Neural progenitor cell (in vitro differentiated cells): ENCODE measurements at regions not wholly inside any gene's neighbourhood (a gene's known extent, or its start where the extent isn't known, plus 50 kb on each side); places are given as distances from the start of the nearest gene placed in this dataset.

ENCODE experiments used
- EZH2 ChIP-seq: fragments of 200-600 bp; sonication (generic); IDR thresholded peaks from 2 replicates; pipeline ENCODE4 v1.6.1; 2017; ENCODE audit warnings: antibody characterized with exemption, mild to moderate bottlenecking, moderate library complexity
- EZH2phosphoT487 ChIP-seq: fragments of 200-600 bp; sonication (generic); IDR thresholded peaks from 2 replicates; pipeline ENCODE4 v1.6.1; 2017; ENCODE audit warnings: antibody characterized with exemption
- TF ChIP-seq, protein P1 (sequence below): fragments of 200-600 bp; sonication (generic); IDR thresholded peaks from 2 replicates; pipeline ENCODE4 v1.5.1; 2017; ENCODE audit warnings: antibody characterized with exemption, mild to moderate bottlenecking

DNA sequence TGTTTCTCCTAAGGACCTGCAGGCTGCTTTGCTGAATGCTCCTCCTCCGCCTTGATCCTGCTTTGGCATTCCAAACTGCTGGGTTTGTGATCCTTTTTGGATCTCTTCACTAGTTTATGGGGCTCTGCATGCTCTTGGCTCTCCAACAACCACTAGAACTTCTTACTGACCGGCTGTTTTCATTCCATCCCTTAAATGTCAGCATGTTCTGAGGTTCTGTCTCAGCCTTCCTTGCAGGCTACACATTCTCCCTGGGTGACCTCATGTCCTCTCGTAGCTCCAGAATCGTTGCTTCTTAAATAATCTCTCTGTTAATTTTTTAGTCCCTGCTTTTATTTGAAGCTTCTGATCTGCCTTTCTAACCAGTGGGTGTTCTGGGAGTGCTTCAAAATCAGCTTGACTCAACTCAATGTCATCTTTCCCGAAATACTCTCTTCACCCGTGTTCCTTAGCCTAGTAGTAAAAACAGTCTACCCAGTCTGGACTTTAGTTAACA, 119.0 kb upstream of the HS3ST2 start:
- TF ChIP-seq, protein P1, sequence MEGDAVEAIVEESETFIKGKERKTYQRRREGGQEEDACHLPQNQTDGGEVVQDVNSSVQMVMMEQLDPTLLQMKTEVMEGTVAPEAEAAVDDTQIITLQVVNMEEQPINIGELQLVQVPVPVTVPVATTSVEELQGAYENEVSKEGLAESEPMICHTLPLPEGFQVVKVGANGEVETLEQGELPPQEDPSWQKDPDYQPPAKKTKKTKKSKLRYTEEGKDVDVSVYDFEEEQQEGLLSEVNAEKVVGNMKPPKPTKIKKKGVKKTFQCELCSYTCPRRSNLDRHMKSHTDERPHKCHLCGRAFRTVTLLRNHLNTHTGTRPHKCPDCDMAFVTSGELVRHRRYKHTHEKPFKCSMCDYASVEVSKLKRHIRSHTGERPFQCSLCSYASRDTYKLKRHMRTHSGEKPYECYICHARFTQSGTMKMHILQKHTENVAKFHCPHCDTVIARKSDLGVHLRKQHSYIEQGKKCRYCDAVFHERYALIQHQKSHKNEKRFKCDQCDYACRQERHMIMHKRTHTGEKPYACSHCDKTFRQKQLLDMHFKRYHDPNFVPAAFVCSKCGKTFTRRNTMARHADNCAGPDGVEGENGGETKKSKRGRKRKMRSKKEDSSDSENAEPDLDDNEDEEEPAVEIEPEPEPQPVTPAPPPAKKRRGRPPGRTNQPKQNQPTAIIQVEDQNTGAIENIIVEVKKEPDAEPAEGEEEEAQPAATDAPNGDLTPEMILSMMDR, result no peak
- TF ChIP-seq EZH2 (no peak), EZH2phosphoT487 (no peak)
